Ovary (tissue), 3 donors: ENCODE measurements at regions not wholly inside any gene's neighbourhood (a gene's known extent, or its start where the extent isn't known, plus 50 kb on each side); places are given as distances from the start of the nearest gene placed in this dataset.

Experiments
- CTCF ChIP-seq, 3 donors: fragments of 450-650 bp in 2 of 3; fragments of 200-600 bp in 1 of 3; IDR thresholded peaks; one replicate each; pipeline versions ENCODE4 v1.5.1 to v1.8.0; 2016 to 2022; ENCODE audit warnings: antibody characterized with exemption in 3 of 3, mild to moderate bottlenecking in 1 of 3
- POLR2A ChIP-seq: fragments of 450-650 bp; IDR thresholded peaks from one replicate; pipeline ENCODE4 v1.6.1; 2017; ENCODE audit warnings: antibody characterized with exemption, mild to moderate bottlenecking, moderate library complexity
- donor health status: DM: no; HTN: no; CAD: no.

GRCh38 chr16:54231336-54231735 is 55.3 kb downstream of the IRX3 start:
- TF ChIP-seq CTCF (IDR thresholded peaks at IDR 0.05) = no peak
- TF ChIP-seq POLR2A = no peak
